IPS-15b (cell line): ENCODE measurements at regions not wholly inside any gene's neighbourhood (a gene's known extent, or its start where the extent isn't known, plus 50 kb on each side); places are given as distances from the start of the nearest gene placed in this dataset.
"Not testable (repeated sequence)": the region's sequence is repeated elsewhere in the genome, so short reads cannot be mapped to it uniquely, and the experiment has no call there.

ENCODE experiments used
- H3K27me3 ChIP-seq: one replicate; pipeline ENCODE4 v1.6.1; 2013; ENCODE audit warnings: low read length; ENCODE audit not compliant: control insufficient read depth, insufficient read depth
- H3K36me3 ChIP-seq: one replicate; pipeline ENCODE4 v1.6.1; 2013; ENCODE audit warnings: low read length; ENCODE audit not compliant: control insufficient read depth, insufficient read depth
- H3K4me1 ChIP-seq: one replicate; pipeline ENCODE4 v1.6.1; 2013; ENCODE audit warnings: mild to moderate bottlenecking, low read length; ENCODE audit not compliant: control insufficient read depth, insufficient read depth
- H3K4me3 ChIP-seq: one replicate; pipeline ENCODE4 v1.5.1; 2013; ENCODE audit warnings: low read depth, low read length
- H3K9ac ChIP-seq: one replicate; pipeline ENCODE4 v1.6.1; 2013; ENCODE audit warnings: low read depth, mild to moderate bottlenecking, low read length
- H3K9me3 ChIP-seq: one replicate; pipeline ENCODE4 v1.6.1; 2013; ENCODE audit warnings: mild to moderate bottlenecking, low read length; ENCODE audit not compliant: control insufficient read depth, insufficient read depth

DNA sequence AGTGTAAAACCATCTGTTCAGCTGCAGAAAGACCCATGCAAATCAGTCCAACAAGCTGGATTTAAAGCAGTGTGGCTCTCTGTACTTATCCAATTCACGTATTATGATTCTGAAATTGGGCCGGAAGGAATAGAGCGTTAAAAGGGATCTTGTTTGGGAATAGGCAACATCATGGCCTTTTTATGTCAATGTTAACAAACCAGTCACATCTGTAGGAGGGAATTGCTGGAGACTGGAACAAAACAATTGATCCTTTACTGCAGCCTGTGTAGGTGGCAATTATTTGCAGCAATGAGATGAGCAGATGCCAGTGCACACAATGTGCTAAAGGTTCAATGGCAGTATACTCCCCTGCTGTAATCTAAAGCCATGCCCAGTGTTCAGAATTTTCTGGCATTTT, 887.4 kb upstream of the ROBO1 start:
- H3K4me1 ChIP-seq: no peaks in the 10 kb centered on the region
- no peaks in the 10 kb centered on the region for H3K36me3 ChIP-seq
- H3K9me3 ChIP-seq: peaks cover 5% of the 10 kb centered on the region
- no peak overlapping the region for H3K9ac ChIP-seq
- no peaks in the 10 kb centered on the region for H3K27me3 ChIP-seq
- H3K4me3 ChIP-seq: no peak overlapping the region

DNA sequence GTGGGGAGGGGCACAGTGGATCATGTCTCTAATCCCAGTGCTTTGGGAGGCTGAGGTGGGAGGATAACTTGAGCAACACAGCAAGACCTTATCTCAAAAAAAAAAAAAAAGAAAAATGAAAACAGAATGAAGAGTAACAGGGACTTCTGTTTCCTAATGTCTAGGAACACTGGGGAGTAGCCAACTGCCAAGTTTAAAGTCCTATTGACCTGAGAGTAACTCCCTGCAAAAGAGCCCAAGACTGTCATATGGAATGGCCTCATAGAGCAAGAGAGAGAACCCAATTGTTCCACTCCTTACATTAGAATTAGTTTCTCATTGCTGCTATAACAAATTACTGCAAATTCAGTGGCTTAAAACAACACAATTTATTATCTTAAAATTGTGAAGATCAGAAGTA, 881.4 kb upstream of the ROBO1 start:
- no peaks in the 10 kb centered on the region for H3K36me3 ChIP-seq
- H3K9ac ChIP-seq: no peak overlapping the region
- H3K27me3 ChIP-seq: no peaks in the 10 kb centered on the region
- no peak overlapping the region for H3K4me3 ChIP-seq
- no peaks in the 10 kb centered on the region for H3K4me1 ChIP-seq
- peaks cover 5% of the 10 kb centered on the region for H3K9me3 ChIP-seq

DNA sequence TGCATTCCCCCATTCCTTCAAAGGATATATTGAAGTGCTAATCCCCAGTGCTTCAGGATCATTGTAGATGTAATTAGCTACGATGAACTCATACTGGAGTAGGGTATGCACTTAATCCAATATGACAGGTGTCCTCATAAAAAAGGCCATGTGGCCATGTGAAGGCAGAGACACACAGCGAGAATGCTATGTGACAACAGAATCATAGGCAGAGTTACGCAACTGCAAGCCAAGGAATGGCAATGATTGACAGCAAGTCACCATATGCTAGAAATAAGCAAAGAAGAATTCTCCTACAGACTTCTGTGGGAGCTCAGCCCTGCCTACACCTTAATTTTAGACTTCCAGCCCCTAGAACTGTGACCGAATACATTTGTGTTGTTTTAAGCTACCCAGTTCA, 875.6 kb upstream of the ROBO1 start:
- no peaks in the 10 kb centered on the region for H3K36me3 ChIP-seq
- no peak overlapping the region for H3K9ac ChIP-seq
- no peaks in the 10 kb centered on the region for H3K27me3 ChIP-seq
- H3K9me3 ChIP-seq: no peaks in the 10 kb centered on the region
- H3K4me1 ChIP-seq: no peaks in the 10 kb centered on the region
- H3K4me3 ChIP-seq: no peak overlapping the region

DNA sequence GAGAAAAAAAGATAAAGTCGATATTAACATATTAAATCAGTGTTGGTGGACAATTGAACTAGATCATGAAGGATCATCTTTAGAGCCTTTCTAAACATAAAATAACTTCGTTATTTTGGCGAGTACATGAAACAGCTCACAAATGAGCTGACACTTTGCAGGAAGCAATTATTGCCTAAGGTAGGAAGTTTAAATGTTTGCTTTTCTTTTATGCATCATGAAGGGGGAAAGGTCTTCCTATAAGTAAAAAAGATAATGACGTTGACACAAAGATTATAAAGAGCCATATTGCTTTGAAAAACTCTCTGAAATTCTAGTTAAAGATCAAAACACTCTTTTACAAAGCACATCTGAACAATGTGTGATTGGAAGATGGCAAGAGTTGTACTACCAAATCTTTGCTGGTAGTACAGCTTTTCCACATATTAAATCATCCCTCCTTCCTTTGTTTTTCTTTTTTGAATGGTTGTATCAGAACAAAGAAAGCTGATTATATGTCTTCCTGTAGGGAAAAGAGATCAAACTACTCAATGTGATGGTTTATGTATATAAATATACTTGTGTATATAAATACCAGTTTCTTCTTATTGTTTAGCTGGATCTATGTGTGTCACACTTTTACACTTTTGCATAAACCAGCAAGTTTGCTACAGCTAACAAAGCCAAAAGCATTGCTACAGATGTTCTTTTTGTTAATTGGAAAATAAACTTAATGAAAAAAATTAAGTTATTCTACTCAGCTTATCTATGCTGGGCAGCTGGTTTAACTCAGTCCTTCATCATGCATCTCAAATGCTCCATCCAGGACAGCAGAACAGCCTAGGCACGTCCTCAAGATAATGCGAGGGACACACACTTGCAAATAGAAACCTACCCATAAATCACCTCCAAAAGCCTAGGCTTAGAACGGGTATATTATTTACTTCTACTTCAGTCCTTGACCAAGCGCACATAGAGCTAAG, 850.8 kb upstream of the ROBO1 start:
- H3K4me1 ChIP-seq: no peaks in the 10 kb centered on the region
- H3K36me3 ChIP-seq: no peaks in the 10 kb centered on the region
- no peak overlapping the region for H3K4me3 ChIP-seq
- H3K9ac ChIP-seq: no peak overlapping the region
- no peaks in the 10 kb centered on the region for H3K27me3 ChIP-seq
- H3K9me3 ChIP-seq: no peaks in the 10 kb centered on the region

DNA sequence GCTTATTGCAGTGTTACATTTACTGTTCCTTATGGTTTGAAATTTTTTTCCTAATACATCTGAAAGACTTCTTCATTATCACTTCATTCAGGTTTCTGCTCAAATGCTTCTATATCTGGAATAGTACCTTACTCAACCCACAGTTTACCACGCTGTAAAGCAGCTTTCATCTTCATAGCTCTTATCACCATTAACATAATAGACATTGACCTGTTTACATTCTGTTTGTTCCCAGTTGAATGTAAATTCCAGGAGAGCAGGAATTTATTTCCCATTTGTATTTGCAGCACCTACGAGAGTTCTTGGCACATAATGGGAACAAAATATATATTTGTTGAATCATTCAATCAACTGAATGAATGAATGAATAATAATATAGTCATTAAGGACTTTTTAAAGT, 844.6 kb upstream of the ROBO1 start:
- Histone ChIP-seq H3K9me3 (no peaks in the 10 kb centered on the region), H3K9ac (no peak overlapping the region), H3K36me3 (no peaks in the 10 kb centered on the region), H3K4me3 (no peak overlapping the region), H3K27me3 (no peaks in the 10 kb centered on the region), H3K4me1 (no peaks in the 10 kb centered on the region)

DNA sequence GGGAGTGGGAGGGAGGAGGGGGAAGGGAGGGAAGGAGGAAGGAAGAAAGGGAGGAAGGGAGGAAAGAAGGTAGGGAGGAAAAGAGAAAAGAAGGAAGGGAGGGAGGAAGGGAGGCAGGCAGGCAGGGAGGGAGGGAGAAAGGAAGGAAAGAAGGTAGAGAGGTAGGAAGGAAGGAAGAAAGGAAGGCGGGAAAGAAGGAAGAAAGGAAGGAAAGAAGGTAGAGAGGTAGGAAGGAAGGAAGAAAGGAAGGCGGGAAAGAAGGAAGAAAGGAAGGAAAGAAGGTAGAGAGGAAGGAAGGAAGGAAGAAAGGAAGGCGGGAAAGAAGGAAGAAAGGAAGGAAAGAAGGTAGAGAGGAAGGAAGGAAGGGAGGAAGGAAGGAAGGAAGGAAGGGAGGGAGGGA, 840.3 kb upstream of the ROBO1 start:
- H3K27me3 ChIP-seq, H3K9me3 ChIP-seq, H3K4me1 ChIP-seq, H3K36me3 ChIP-seq, H3K4me3 ChIP-seq, H3K9ac ChIP-seq: not testable (repeated sequence)

DNA sequence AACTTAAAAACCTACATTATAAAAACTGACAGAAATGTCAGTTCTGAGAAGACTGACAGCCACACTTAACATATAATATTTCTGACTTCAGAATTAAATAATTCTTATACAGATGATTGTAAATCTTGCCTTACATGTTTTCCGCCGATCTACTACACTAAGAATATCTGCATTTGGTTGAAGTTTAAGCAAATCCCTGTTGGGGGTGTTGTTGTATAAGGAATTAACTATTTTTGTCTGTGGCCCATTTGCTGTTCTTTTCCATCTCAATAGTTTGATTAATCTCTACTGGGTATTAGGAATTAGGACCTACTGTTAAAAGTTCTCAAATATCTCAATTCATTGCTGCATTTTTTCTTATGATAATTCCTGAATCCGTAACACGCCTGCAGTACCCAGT, 838.3 kb upstream of the ROBO1 start:
- no peaks in the 10 kb centered on the region for H3K36me3 ChIP-seq
- peaks cover 9% of the 10 kb centered on the region for H3K4me1 ChIP-seq
- H3K9ac ChIP-seq: no peak overlapping the region
- no peaks in the 10 kb centered on the region for H3K27me3 ChIP-seq
- H3K4me3 ChIP-seq: no peak overlapping the region
- H3K9me3 ChIP-seq: no peaks in the 10 kb centered on the region

DNA sequence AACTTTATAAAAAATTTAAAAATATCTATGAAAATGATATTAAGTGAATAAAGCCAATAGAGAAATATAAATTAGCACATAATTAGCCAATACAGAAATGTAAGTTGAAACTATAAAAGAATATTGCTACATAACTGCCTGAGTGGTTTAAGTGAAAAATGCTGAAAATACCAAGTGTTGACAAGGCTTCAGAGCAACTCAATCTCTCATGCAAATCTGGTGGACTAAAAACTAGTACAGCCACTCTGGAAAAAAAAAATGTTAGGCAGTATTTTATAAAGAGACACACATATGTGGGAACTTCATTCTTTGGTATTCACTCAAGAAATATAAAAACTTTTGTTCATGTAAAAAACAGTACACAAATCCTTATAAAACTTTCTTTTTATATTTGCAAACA, 833.7 kb upstream of the ROBO1 start:
- peaks cover 2% of the 10 kb centered on the region for H3K4me1 ChIP-seq
- no peak overlapping the region for H3K4me3 ChIP-seq
- no peaks in the 10 kb centered on the region for H3K9me3 ChIP-seq
- H3K9ac ChIP-seq: no peak overlapping the region
- H3K27me3 ChIP-seq: no peaks in the 10 kb centered on the region
- H3K36me3 ChIP-seq: no peaks in the 10 kb centered on the region

DNA sequence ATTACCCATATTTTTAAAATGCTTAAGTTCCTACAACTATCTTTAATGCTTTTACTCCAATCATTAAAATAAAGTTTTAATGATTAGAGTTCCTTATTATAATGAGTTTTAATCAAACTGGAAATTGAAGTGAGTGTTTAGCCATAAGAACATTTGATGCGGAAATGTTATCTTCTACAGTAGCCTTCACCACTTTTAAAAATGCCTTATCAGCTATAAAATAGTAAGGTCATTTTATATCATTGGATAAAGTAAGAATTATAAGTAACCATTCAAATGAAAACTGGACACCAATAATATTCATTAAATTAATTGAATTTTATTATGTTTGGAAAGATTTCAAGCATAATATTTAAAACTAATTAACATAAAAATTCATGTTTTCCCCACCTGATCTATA, 825.0 kb upstream of the ROBO1 start:
- H3K27me3 ChIP-seq: no peaks in the 10 kb centered on the region
- H3K9ac ChIP-seq: no peak overlapping the region
- H3K4me1 ChIP-seq: no peaks in the 10 kb centered on the region
- H3K36me3 ChIP-seq: no peaks in the 10 kb centered on the region
- no peaks in the 10 kb centered on the region for H3K9me3 ChIP-seq
- no peak overlapping the region for H3K4me3 ChIP-seq

DNA sequence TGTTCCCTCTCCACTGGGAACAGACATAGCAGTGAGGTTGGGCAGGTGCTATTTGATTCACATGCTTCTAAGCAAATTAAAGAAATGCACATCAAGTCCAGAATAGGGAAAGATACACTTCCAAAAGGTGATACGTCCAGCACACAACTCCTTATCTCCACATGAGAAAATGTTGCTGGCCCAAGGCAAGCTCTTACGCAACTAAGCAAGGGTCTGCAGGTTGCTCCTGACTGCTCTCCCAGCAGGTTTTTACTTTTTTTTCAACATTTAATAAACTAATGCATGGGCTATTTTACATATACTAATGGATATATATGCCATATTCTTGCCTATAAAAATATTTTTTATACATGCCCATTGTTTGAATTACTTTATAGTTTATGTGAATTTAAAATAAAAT, 818.5 kb upstream of the ROBO1 start:
- no peaks in the 10 kb centered on the region for H3K36me3 ChIP-seq
- H3K4me1 ChIP-seq: no peaks in the 10 kb centered on the region
- H3K9ac ChIP-seq: no peak overlapping the region
- H3K27me3 ChIP-seq: no peaks in the 10 kb centered on the region
- H3K4me3 ChIP-seq: no peak overlapping the region
- no peaks in the 10 kb centered on the region for H3K9me3 ChIP-seq

DNA sequence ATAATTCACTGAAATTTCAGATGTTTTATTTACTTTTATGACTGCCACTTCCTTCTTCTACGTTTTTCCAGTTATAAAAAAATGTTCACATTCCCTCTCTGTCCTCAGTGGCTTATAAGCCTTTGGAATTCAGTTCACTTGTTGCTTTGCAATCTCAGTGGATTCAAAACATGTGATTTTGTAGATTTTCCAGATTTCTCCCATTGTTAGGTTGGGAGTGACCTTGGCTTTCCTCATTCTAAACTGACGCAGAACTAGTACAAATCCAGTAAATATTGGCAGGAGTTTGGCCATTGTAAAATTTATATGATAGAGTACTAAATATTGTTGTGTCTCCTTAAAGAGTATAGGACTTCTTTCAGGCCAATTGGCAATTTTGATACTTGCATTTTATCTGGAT, 812.3 kb upstream of the ROBO1 start:
- Histone ChIP-seq H3K36me3 (no peaks in the 10 kb centered on the region), H3K9me3 (no peaks in the 10 kb centered on the region), H3K27me3 (no peaks in the 10 kb centered on the region), H3K4me3 (no peak overlapping the region), H3K9ac (no peak overlapping the region), H3K4me1 (no peaks in the 10 kb centered on the region)

DNA sequence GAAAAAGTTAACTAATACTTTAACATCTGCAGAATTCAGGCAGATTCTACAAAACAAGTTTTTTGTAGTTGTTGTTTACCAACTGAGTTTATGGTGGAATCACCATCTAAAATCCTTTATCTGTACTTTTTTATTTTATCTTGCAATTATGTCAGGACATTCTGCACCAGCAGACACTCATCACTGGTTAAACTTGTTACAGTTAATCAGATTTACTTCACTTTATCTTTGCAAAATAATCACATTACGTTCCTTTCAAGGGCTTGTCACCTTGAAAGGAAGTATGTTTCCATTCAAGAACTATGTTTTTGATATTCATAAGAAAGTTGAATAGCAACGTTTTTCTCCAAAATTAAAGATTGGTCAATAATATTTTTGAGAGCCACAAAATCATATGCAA, 796.6 kb upstream of the ROBO1 start:
- no peaks in the 10 kb centered on the region for H3K36me3 ChIP-seq
- no peak overlapping the region for H3K4me3 ChIP-seq
- no peaks in the 10 kb centered on the region for H3K9me3 ChIP-seq
- H3K27me3 ChIP-seq: no peaks in the 10 kb centered on the region
- H3K4me1 ChIP-seq: no peaks in the 10 kb centered on the region
- H3K9ac ChIP-seq: no peak overlapping the region
